Sigmoid colon (tissue), 4 donors: ENCODE measurements at regions not wholly inside any gene's neighbourhood (a gene's known extent, or its start where the extent isn't known, plus 50 kb on each side); places are given as distances from the start of the nearest gene placed in this dataset.

Source experiments
- CTCF ChIP-seq, 4 experiments: fragments of 450-650 bp in 3 of 4; fragments of 200-600 bp in 1 of 4; IDR thresholded peaks; one replicate each; pipeline ENCODE4 v1.5.1; 2016 to 2019; ENCODE audit warnings: antibody characterized with exemption in 4 of 4, mild to moderate bottlenecking in 3 of 4, moderate library complexity in 2 of 4
- EP300 ChIP-seq, 4 donors: sonication (generic); formaldehyde crosslinking; IDR thresholded peaks; one replicate each; pipeline ENCODE4 v1.6.1; 2017; ENCODE audit warnings: antibody characterized with exemption in 4 of 4
- POLR2A ChIP-seq, 2 donors: fragments of 450-650 bp; IDR thresholded peaks; one replicate each; pipeline ENCODE4 v1.6.1; 2016; ENCODE audit warnings: antibody characterized with exemption in 2 of 2, mild to moderate bottlenecking in 2 of 2, moderate library complexity in 2 of 2
- POLR2AphosphoS5 ChIP-seq, 4 donors: sonication (generic); formaldehyde crosslinking; IDR thresholded peaks; one replicate each; pipeline ENCODE4 v1.6.1; 2017; ENCODE audit warnings: antibody characterized with exemption in 4 of 4

DNA sequence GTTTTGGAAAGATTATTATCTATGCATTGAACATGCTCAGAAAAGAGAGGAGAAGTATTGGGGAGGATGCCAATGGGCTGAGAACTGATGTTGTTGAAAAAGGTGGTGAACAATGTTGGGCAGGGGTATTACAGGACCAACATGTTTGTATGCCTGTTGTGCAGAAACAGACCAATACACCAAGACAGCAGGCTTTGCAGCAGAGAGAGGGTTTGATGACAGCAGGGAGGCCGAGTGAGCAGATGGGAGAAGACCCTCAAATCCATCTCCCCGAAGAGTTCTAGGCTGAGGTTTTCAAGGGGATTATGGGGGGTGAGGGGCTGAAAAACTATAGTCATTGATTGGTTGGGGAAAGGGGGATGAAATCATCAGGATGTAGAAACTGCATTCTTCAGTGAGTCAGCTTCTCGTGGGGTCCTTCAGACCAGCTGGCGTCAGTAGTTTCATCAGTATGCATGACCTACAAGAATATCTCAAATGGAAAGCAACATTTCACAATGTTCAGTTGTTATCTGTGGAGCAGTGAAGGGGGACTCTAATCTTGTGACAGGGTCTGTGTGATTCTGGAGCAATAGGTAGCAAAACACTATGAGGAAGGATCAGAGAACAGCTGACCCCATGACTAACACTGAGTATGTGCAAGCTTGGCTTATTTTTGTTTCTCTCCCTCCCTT is 167.8 kb downstream of the BAMBI start:
- TF ChIP-seq CTCF (IDR thresholded peaks at IDR 0.05) (no peak), POLR2AphosphoS5 (IDR thresholded peaks at IDR 0.05) (no peak), POLR2A (IDR thresholded peaks at IDR 0.05) (no peak), EP300 (IDR thresholded peaks at IDR 0.05) (no peak)
